Thyroid gland (tissue), 4 donors: ENCODE measurements at regions not wholly inside any gene's neighbourhood (a gene's known extent, or its start where the extent isn't known, plus 50 kb on each side); places are given as distances from the start of the nearest gene placed in this dataset.

Experiments
- DNase-seq, 2 donors: peaks; one replicate each; pipeline ENCODE4 v3.0.0-alpha.2; 2019
- H3K27ac ChIP-seq, 3 donors: fragments of 200-600 bp; sonication (generic); 1 replicate in 2 of 3; 2 replicates in 1 of 3; pipeline ENCODE4 v1.5.1; 2016 to 2019; ENCODE audit warnings: mild to moderate bottlenecking in 1 of 3, moderate library complexity in 1 of 3
- H3K27me3 ChIP-seq: fragments of 200-600 bp; sonication (generic); one replicate; pipeline ENCODE4 v1.5.1; 2019
- H3K36me3 ChIP-seq, 2 donors: fragments of 200-600 bp; sonication (generic); one replicate each; pipeline ENCODE4 v1.5.1; 2016 to 2019
- H3K4me1 ChIP-seq, 2 donors: fragments of 200-600 bp; sonication (generic); one replicate each; pipeline ENCODE4 v1.5.1; 2017 to 2019
- H3K4me3 ChIP-seq, 3 donors: fragments of 200-600 bp; sonication (generic); replicated peaks in 1 of 3; 1 replicate in 2 of 3; 2 replicates in 1 of 3; pipeline ENCODE4 v1.5.1; 2016; ENCODE audit warnings: mild to moderate bottlenecking in 1 of 3
- H3K9me3 ChIP-seq: fragments of 200-600 bp; sonication (generic); one replicate; pipeline ENCODE4 v1.5.1; 2017
- CTCF ChIP-seq, 6 experiments: fragments of 200-600 bp in 3 of 6; fragments of 450-650 bp in 3 of 6; sonication (generic) in 3 of 6; IDR thresholded peaks; one replicate each; pipeline ENCODE4 v1.5.1; 2016 to 2019; ENCODE audit warnings: antibody characterized with exemption in 6 of 6, mild to moderate bottlenecking in 2 of 6, inconsistent platforms in 1 of 6, moderate library complexity in 1 of 6
- POLR2A ChIP-seq, 2 donors: fragments of 450-650 bp; IDR thresholded peaks; one replicate each; pipeline ENCODE4 v1.6.1; 2017; ENCODE audit warnings: antibody characterized with exemption in 2 of 2, mild to moderate bottlenecking in 2 of 2, moderate library complexity in 1 of 2
- WGBS, 2 donors: methylation state at CpG; one replicate each; pipeline ENCODE4 v1.1.5; 2017; 5-methylcytosine and 5-hydroxymethylcytosine counted together
- intact Hi-C: fragments of 100-400 bp; cut with DNase I; formaldehyde crosslinking; loops from one replicate; pipeline ENCODE4 v1.15.1; 2023

- no peak overlapping the region for H3K27ac ChIP-seq
- no peaks in the 10 kb centered on the region for H3K36me3 ChIP-seq
- H3K4me1 ChIP-seq = no peaks in the 10 kb centered on the region
- WGBS, 2 donors = 69 to 87% methylated on average over 3 of the region's 3 CpGs
- TF ChIP-seq POLR2A (IDR thresholded peaks at IDR 0.05) (no peak), CTCF (IDR thresholded peaks at IDR 0.05) (no peak)
- no peaks in the 10 kb centered on the region for H3K27me3 ChIP-seq
- H3K4me3 ChIP-seq = no peak overlapping the region
- DNase-seq = no peak
- intact Hi-C loops = no loop called here
- H3K9me3 ChIP-seq = no peaks in the 10 kb centered on the region
These were observed 510.0 kb downstream of the NLGN4X start for GRCh38 chrX:5718651-5719050.

- TF ChIP-seq CTCF (IDR thresholded peaks at IDR 0.05) (no peak), POLR2A (IDR thresholded peaks at IDR 0.05) (no peak)
- Histone ChIP-seq H3K36me3 (no peaks in the 10 kb centered on the region), H3K9me3 (no peaks in the 10 kb centered on the region), H3K27me3 (no peaks in the 10 kb centered on the region), H3K4me1 (no peaks in the 10 kb centered on the region), H3K4me3 (no peak overlapping the region), H3K27ac (no peak overlapping the region)
- intact Hi-C loops = no loop called here
- no peak for DNase-seq
- 64 to 72% methylated on average over 2 of the region's 2 CpGs for WGBS, 2 donors
These were observed 512.0 kb downstream of the NLGN4X start for GRCh38 chrX:5716666-5717065.

- intact Hi-C loops = no loop called here
- DNase-seq = no peak
- H3K36me3 ChIP-seq = no peaks in the 10 kb centered on the region
- no peak overlapping the region for H3K4me3 ChIP-seq
- H3K27ac ChIP-seq = no peak overlapping the region
- H3K4me1 ChIP-seq = no peaks in the 10 kb centered on the region
- TF ChIP-seq CTCF (IDR thresholded peaks at IDR 0.05) (no peak), POLR2A (IDR thresholded peaks at IDR 0.05) (no peak)
- WGBS, 2 donors = 61 to 65% methylated on average over 4 of the region's 4 CpGs
- no peaks in the 10 kb centered on the region for H3K27me3 ChIP-seq
- no peaks in the 10 kb centered on the region for H3K9me3 ChIP-seq
These were observed 520.4 kb downstream of the NLGN4X start for GRCh38 chrX:5708251-5708650.

- intact Hi-C loops = no loop called here
- WGBS, 2 donors = 90 to 93% methylated on average over 1 of the region's 1 CpG
- DNase-seq = no peak
These were observed 525.8 kb downstream of the NLGN4X start for GRCh38 chrX:5702890-5703289.

GRCh38 chrX:5695971-5696370 lies 532.7 kb downstream of the NLGN4X start:
- no peak for DNase-seq
- TF ChIP-seq POLR2A (IDR thresholded peaks at IDR 0.05) = no peak
- no peak for TF ChIP-seq CTCF (IDR thresholded peaks at IDR 0.05)

More at GRCh38 chrX:5702890-5703289, 525.8 kb downstream of the NLGN4X start:
- Histone ChIP-seq H3K9me3 (no peaks in the 10 kb centered on the region), H3K4me3 (no peak overlapping the region), H3K27me3 (no peaks in the 10 kb centered on the region), H3K4me1 (no peaks in the 10 kb centered on the region), H3K36me3 (no peaks in the 10 kb centered on the region), H3K27ac (no peak overlapping the region)
- TF ChIP-seq POLR2A (IDR thresholded peaks at IDR 0.05) (no peak), CTCF (IDR thresholded peaks at IDR 0.05) (no peak)

More at GRCh38 chrX:5695971-5696370, 532.7 kb downstream of the NLGN4X start:
- WGBS, 2 donors = 96% methylated on average over 7 of the region's 7 CpGs
- intact Hi-C loops = no loop called here
- Histone ChIP-seq H3K27ac (no peak overlapping the region), H3K4me1 (no peaks in the 10 kb centered on the region), H3K9me3 (no peaks in the 10 kb centered on the region), H3K36me3 (no peaks in the 10 kb centered on the region), H3K27me3 (no peaks in the 10 kb centered on the region), H3K4me3 (no peak overlapping the region)
